ENCODE measurements at regions not wholly inside any gene's neighbourhood (a gene's known extent, or its start where the extent isn't known, plus 50 kb on each side); places are given as distances from the start of the nearest gene placed in this dataset.
"Not testable (repeated sequence)": the region's sequence is repeated elsewhere in the genome, so short reads cannot be mapped to it uniquely, and the experiment has no call there.

DNA sequence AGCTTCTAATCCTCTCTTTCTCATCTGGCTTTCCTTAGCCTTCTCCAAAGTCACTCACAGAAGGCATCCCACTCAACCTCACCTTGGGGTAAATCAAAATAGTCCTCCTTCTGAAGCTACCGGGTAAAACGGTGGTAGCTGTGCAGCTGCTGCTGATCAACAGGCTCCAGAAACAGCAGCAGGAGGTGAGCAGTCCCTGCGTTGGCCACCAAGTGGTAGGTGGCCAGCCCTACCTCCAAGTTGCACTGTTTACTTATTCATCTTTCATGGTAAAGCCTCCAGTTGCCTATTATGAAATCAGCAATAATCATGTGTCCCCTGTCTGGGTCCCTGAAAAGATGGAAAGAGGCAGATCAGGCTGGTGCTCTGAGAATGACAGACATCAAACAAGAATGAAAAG lies 125.1 kb upstream of the POTEB2 start:
- not testable (repeated sequence) for TF ChIP-seq POLR2A, CEBPB (IDR thresholded peaks at IDR 0.05; ENCODE audit: low read depth, low read length)
- TF ChIP-seq, protein P1, sequence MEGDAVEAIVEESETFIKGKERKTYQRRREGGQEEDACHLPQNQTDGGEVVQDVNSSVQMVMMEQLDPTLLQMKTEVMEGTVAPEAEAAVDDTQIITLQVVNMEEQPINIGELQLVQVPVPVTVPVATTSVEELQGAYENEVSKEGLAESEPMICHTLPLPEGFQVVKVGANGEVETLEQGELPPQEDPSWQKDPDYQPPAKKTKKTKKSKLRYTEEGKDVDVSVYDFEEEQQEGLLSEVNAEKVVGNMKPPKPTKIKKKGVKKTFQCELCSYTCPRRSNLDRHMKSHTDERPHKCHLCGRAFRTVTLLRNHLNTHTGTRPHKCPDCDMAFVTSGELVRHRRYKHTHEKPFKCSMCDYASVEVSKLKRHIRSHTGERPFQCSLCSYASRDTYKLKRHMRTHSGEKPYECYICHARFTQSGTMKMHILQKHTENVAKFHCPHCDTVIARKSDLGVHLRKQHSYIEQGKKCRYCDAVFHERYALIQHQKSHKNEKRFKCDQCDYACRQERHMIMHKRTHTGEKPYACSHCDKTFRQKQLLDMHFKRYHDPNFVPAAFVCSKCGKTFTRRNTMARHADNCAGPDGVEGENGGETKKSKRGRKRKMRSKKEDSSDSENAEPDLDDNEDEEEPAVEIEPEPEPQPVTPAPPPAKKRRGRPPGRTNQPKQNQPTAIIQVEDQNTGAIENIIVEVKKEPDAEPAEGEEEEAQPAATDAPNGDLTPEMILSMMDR (conservative IDR thresholded peaks at IDR 0.05; ENCODE audit: low read depth, low read length): not testable (repeated sequence)

All from IMR-90 (cell line).